Ishikawa (cell line): ENCODE measurements at regions not wholly inside any gene's neighbourhood (a gene's known extent, or its start where the extent isn't known, plus 50 kb on each side); places are given as distances from the start of the nearest gene placed in this dataset.

ENCODE experiments used
- CEBPB ChIP-seq: IDR thresholded peaks from 2 replicates; pipeline ENCODE4 v1.6.1; 2012
- CREB1 ChIP-seq: IDR thresholded peaks from 2 replicates; pipeline ENCODE4 v1.6.1; 2012; ENCODE audit warnings: low read depth
- EGR1 ChIP-seq: IDR thresholded peaks from 2 replicates; pipeline ENCODE4 v1.6.1; 2012
- EP300 ChIP-seq: IDR thresholded peaks from 2 replicates; pipeline ENCODE4 v1.6.1; 2012; ENCODE audit warnings: borderline replicate concordance
- FOXM1 ChIP-seq: IDR thresholded peaks from 2 replicates; pipeline ENCODE4 v1.6.1; 2012; ENCODE audit warnings: low read depth, borderline replicate concordance
- MAX ChIP-seq: IDR thresholded peaks from 2 replicates; pipeline ENCODE4 v1.6.1; 2012
- NFIC ChIP-seq: IDR thresholded peaks from 2 replicates; pipeline ENCODE4 v1.6.1; 2012
- RAD21 ChIP-seq: IDR thresholded peaks from 2 replicates; pipeline ENCODE4 v1.6.1; 2012; ENCODE audit warnings: low read depth
- REST ChIP-seq: IDR thresholded peaks from 2 replicates; pipeline ENCODE4 v1.6.1; 2012; ENCODE audit warnings: low read depth, mild to moderate bottlenecking
- TAF1 ChIP-seq: IDR thresholded peaks from 2 replicates; pipeline ENCODE4 v1.6.1; 2012; ENCODE audit warnings: low read depth, mild to moderate bottlenecking
- TCF12 ChIP-seq: IDR thresholded peaks from 2 replicates; pipeline ENCODE4 v1.6.1; 2012; ENCODE audit warnings: low read depth
- TEAD4 ChIP-seq: IDR thresholded peaks from 2 replicates; pipeline ENCODE4 v1.6.1; 2012
- USF1 ChIP-seq: IDR thresholded peaks from 2 replicates; pipeline ENCODE4 v1.6.1; 2012
- YY1 ChIP-seq: IDR thresholded peaks from 2 replicates; pipeline ENCODE4 v1.6.1; 2012; ENCODE audit warnings: low read depth
- ZBTB7A ChIP-seq: IDR thresholded peaks from 2 replicates; pipeline ENCODE4 v1.6.1; 2012; ENCODE audit warnings: low read depth

GRCh38 chr10:117680601-117681000 lies 138.1 kb downstream of the EMX2 start:
- TF ChIP-seq CREB1 (no peak), ZBTB7A (no peak), NFIC (no peak), TAF1 (no peak), YY1 (no peak), RAD21 (no peak), USF1 (no peak), FOXM1 (no peak), EP300 (no peak), CEBPB (no peak), EGR1 (no peak), TEAD4 (no peak), REST (no peak), TCF12 (no peak), MAX (no peak)

GRCh38 chr10:117681104-117681503 lies 138.6 kb downstream of the EMX2 start:
- TF ChIP-seq FOXM1, result no peak
- TF ChIP-seq REST, result no peak
- no peak for TF ChIP-seq TEAD4
- no peak for TF ChIP-seq TCF12
- TF ChIP-seq ZBTB7A, result no peak
- TF ChIP-seq MAX, result no peak
- no peak for TF ChIP-seq CREB1
- no peak for TF ChIP-seq RAD21
- no peak for TF ChIP-seq CEBPB
- TF ChIP-seq EGR1, result no peak

GRCh38 chr10:117684046-117684610 lies 141.6 kb downstream of the EMX2 start:
- TF ChIP-seq RAD21 (no peak), TEAD4 (no peak), CEBPB (no peak), REST (no peak), MAX (no peak), TAF1 (no peak), TCF12 (no peak), YY1 (no peak), EP300 (no peak; the same call in 1 of the 2 replicates), ZBTB7A (no peak), NFIC (no peak), USF1 (no peak), EGR1 (no peak), FOXM1 (no peak)

GRCh38 chr10:117684672-117685211 lies 142.2 kb downstream of the EMX2 start:
- TF ChIP-seq EGR1 (no peak), FOXM1 (no peak), MAX (no peak), ZBTB7A (0 out of 2 replicates have a peak, but pooled peaks have one; percentile 33), YY1 (no peak), CEBPB (no peak), NFIC (peak; percentile 85), TCF12 (no peak), RAD21 (peak; percentile 62), EP300 (peak; percentile 9; the same call in 1 of the 2 replicates), USF1 (no peak), REST (no peak), CREB1 (no peak), TAF1 (no peak), TEAD4 (no peak)
